Lower leg skin (tissue), 3 donors: ENCODE measurements at regions not wholly inside any gene's neighbourhood (a gene's known extent, or its start where the extent isn't known, plus 50 kb on each side); places are given as distances from the start of the nearest gene placed in this dataset.

Experiments used
- POLR2A ChIP-seq, 2 donors: fragments of 450-650 bp; IDR thresholded peaks; one replicate each; pipeline ENCODE4 v1.6.1; 2016 to 2017; ENCODE audit warnings: antibody characterized with exemption in 2 of 2, mild to moderate bottlenecking in 1 of 2, moderate library complexity in 1 of 2
- TF ChIP-seq, protein P1 (sequence below), 3 donors: fragments of 450-650 bp; IDR thresholded peaks; one replicate each; pipeline ENCODE4 v1.5.1; 2016; ENCODE audit warnings: antibody characterized with exemption in 3 of 3, mild to moderate bottlenecking in 3 of 3, moderate library complexity in 2 of 3

DNA sequence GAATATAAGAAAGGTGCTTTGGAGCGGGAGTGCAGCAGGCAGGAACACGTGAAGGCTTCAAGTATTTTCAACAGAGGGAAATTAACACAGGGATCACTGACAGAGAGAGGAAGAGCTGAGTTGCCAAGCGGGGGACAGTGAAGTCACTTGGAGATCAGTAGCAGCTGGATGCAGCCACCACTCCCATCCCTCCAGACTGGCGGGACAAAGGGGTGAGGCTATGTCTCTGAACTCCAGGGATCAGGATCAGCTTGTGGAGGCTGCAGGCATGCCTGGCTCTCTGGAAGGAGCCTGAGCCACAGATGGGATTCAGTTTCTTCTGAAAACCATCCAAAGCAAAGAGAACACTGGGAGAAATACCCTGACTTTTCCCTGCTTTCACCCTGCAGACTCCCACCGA, 113.7 kb upstream of the IRX3 start:
- TF ChIP-seq, protein P1, sequence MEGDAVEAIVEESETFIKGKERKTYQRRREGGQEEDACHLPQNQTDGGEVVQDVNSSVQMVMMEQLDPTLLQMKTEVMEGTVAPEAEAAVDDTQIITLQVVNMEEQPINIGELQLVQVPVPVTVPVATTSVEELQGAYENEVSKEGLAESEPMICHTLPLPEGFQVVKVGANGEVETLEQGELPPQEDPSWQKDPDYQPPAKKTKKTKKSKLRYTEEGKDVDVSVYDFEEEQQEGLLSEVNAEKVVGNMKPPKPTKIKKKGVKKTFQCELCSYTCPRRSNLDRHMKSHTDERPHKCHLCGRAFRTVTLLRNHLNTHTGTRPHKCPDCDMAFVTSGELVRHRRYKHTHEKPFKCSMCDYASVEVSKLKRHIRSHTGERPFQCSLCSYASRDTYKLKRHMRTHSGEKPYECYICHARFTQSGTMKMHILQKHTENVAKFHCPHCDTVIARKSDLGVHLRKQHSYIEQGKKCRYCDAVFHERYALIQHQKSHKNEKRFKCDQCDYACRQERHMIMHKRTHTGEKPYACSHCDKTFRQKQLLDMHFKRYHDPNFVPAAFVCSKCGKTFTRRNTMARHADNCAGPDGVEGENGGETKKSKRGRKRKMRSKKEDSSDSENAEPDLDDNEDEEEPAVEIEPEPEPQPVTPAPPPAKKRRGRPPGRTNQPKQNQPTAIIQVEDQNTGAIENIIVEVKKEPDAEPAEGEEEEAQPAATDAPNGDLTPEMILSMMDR (IDR thresholded peaks at IDR 0.05): no peak
- no peak for TF ChIP-seq POLR2A (IDR thresholded peaks at IDR 0.05)
